NCI-H1694 (cell line): ENCODE measurements at regions not wholly inside any gene's neighbourhood (a gene's known extent, or its start where the extent isn't known, plus 50 kb on each side); places are given as distances from the start of the nearest gene placed in this dataset.
"Not testable (repeated sequence)": the region's sequence is repeated elsewhere in the genome, so short reads cannot be mapped to it uniquely, and the experiment has no call there.

Experiments
- DNase-seq: peaks from one replicate; lab custom pipeline; 2025; lab: John Stamatoyannopoulos, UW

- no peak for DNase-seq
These were observed 114.3 kb upstream of the PCSK5 start for GRCh38 chr9:75775966-75776691.

- no peak for DNase-seq
These were observed 110.3 kb upstream of the PCSK5 start for GRCh38 chr9:75780185-75780584.

DNA sequence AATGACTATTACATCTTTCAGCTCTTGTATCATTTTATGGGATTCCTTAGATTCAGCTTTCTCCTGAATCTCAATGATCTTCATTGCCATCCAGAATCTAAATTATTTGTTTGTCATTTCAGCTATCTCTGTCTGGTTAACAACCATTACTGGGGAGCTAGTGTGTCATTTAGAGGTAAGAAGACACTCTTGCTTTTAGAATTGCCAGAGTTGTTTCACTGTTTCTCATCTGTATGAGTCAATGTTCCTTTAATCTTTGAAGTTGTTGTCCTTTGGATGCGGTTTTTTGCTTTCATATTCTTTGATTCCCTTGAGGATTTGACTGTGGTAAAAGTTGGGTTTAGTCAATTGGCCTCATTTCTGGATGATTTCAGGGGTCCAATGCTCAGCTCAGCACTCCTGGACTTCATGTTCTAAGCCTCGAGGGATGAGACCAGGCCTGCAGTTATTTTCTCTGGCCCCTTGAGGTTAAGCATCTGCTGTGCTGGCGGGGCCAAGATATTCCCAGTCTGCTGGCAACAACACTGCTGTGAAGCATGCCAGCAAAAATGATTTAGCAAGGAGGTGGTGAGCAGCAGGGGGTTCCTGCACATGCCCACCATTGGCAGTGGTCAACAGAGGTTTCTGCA lies 102.4 kb upstream of the PCSK5 start:
- DNase-seq: no peak

DNA sequence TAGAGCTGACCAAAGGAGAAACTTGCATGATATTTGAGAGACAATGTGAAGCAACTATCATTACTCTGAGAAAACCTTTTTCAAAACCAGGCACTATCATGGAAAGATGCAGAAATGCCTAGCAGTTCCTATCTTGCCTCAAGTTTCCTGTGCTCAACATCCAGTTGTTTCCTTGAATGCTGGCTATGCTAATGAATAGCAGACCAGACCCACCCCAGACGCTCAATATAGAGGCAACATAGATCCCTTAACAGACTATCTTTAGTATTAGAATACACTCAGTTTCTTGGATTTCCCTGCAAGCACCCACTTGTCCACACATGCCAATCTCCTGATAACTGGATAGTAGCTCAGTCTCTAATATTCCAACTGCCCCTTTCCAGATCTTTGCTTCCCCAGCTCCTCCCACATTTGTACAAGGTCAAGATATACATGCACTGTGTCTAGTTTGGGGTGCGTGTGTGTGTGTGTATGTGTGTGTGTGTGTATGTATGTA lies 93.3 kb upstream of the PCSK5 start:
- no peak for DNase-seq

DNA sequence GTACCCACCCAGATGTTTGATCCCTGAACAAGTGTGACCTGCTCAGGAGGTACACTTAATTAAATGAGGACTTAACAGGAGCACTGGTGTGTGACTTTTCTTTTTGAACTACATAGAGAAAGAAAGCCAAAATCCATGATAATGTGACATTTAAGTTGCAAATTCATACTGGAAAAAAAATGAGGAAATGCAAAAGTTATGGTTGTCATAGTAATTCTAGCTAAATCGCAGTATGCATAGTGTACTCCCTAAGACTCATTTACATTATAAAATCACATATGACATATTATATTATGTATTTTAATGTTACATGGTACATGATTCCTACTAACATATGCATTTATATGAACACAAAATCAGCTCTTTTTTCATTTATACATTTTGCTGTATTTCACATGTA lies 92.0 kb upstream of the PCSK5 start:
- no peak for DNase-seq

GRCh38 chr9:75803130-75803529 lies 87.3 kb upstream of the PCSK5 start:
- no peak for DNase-seq

- DNase-seq: no peak
These were observed 80.4 kb upstream of the PCSK5 start for GRCh38 chr9:75810063-75810462.

- DNase-seq: no peak
These were observed 78.8 kb upstream of the PCSK5 start for GRCh38 chr9:75811692-75812091.

DNA sequence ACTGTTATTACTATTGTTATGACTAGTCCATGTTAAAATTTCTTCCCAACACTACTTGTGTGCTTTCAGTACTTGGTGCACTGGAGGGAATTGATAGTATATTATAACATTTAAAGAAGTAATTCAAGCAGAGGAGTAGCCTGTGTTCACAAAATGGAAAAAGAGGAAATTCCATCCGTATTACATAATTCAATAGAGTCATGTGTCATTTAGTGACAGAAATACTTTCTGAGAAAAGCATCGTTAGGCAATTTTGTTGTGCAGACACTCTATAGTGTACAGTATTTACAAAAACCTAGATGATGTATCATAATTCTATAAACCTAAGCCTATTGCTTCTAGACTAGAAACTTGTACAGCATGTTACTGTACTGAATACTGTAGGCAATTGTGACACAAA lies 78.3 kb upstream of the PCSK5 start:
- no peak for DNase-seq

- DNase-seq: no peak
These were observed 75.8 kb upstream of the PCSK5 start for GRCh38 chr9:75814667-75815066.

DNA sequence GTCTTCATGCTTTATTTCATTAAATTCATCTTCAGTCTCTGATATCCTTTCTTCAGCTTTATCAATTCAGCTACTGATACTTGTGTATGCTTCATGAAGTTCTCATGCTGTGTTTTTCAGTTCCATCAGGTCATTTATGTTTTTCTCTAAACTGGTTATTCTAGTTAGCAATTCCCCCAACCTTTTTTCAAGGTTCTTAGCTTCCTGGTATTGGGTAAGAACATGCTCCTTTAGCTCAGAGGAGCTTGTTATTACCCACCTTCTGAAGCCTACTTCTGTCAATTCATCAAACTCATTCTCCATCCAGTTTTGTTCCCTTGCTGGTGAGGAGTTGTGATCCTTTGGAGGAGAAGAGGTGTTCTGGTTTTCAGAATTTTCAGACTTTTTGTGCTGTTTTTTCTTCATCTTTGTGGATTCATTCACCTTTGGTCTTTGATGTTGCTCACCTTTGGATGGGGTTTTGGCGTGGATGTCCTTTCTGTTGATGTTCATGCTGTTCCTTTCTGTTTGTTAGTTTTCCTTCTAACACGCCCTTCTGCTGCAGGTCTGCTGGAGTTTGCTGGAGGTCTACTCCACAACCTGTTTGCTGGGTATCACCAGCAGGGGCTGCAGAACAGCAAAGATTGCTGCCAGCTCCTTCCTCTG lies 69.9 kb upstream of the PCSK5 start:
- DNase-seq: not testable (repeated sequence)

GRCh38 chr9:75823151-75823550 lies 67.3 kb upstream of the PCSK5 start:
- no peak for DNase-seq

- no peak for DNase-seq
These were observed 65.5 kb upstream of the PCSK5 start for GRCh38 chr9:75824816-75825568.

DNA sequence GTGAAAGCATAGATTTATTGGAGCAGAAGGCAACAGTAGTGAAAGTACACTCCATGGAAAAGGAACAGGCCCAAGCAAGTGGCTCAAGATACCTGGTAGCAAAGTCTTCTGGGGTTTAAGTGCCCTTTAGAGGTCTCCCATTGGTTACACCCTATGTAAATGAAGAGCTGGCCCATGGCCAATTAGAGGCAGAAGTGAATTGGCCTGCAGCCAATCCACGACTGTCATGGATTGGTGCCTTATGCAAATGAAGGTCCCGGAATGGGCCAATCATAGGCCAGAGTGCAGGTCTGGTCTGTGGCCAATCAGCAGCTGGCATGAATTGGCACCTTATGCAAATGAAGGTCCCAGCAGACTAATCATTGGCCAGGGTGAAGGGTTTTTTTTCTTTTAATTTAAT lies 64.2 kb upstream of the PCSK5 start:
- no peak for DNase-seq

GRCh38 chr9:75830303-75830702 lies 60.2 kb upstream of the PCSK5 start:
- DNase-seq: no peak

- no peak for DNase-seq
These were observed 56.7 kb upstream of the PCSK5 start for GRCh38 chr9:75833778-75834177.

- no peak for DNase-seq
These were observed 55.6 kb upstream of the PCSK5 start for GRCh38 chr9:75834878-75835277.
